Adrenal gland (tissue), 9 donors: ENCODE measurements at regions not wholly inside any gene's neighbourhood (a gene's known extent, or its start where the extent isn't known, plus 50 kb on each side); places are given as distances from the start of the nearest gene placed in this dataset.

Experiments
- DNase-seq, 7 donors: peaks; one replicate each; pipeline ENCODE4 v3.0.0-alpha.2; 2019 to 2020
- H3K27ac ChIP-seq, 5 donors: fragments of 200-600 bp; sonication (generic) in 4 of 5; 1 replicate in 3 of 5; 2 replicates in 2 of 5; pipeline versions ENCODE4 v1.5.1 to v1.8.0; 2016 to 2020; ENCODE audit warnings: mild to moderate bottlenecking in 1 of 5
- H3K27me3 ChIP-seq: fragments of 200-600 bp; 2 replicates; pipeline ENCODE4 v1.8.0; 2021
- H3K36me3 ChIP-seq, 2 donors: fragments of 200-600 bp; replicated peaks in 1 of 2; 1 replicate in 1 of 2; 2 replicates in 1 of 2; pipeline versions ENCODE4 v1.5.1 to v1.8.0; 2018 to 2022
- H3K4me1 ChIP-seq, 2 donors: fragments of 200-600 bp; replicated peaks in 1 of 2; 1 replicate in 1 of 2; 2 replicates in 1 of 2; pipeline versions ENCODE4 v1.5.1 to v1.8.0; 2018 to 2021
- H3K4me3 ChIP-seq, 4 donors: fragments of 200-600 bp; sonication (generic) in 3 of 4; one replicate each; pipeline ENCODE4 v1.5.1; 2016 to 2018
- H3K9me3 ChIP-seq, 3 donors: fragments of 200-600 bp; sonication (generic) in 1 of 3; replicated peaks in 1 of 3; 1 replicate in 2 of 3; 2 replicates in 1 of 3; pipeline versions ENCODE4 v1.5.1 to v1.8.0; 2016 to 2021
- CTCF ChIP-seq, 6 experiments: fragments of 450-650 bp in 4 of 6; fragments of 200-600 bp in 2 of 6; sonication (generic) in 1 of 6; IDR thresholded peaks; 1 replicate in 5 of 6; 2 replicates in 1 of 6; pipeline versions ENCODE4 v1.5.1 to v1.8.0; 2016 to 2021; ENCODE audit warnings: antibody characterized with exemption in 6 of 6, mild to moderate bottlenecking in 2 of 6, moderate library complexity in 1 of 6
- POLR2A ChIP-seq, 2 donors: fragments of 450-650 bp; IDR thresholded peaks; one replicate each; pipeline ENCODE4 v1.6.1; 2017; ENCODE audit warnings: antibody characterized with exemption in 2 of 2, mild to moderate bottlenecking in 2 of 2, moderate library complexity in 1 of 2
- WGBS, 4 donors: extraction: QIAGEN DNeasy Blood & Tissue Kit in 2 of 4; methylation state at CpG; one replicate each; pipeline versions ENCODE4 v1.1.5 to v1.1.7; 2013 to 2017; 5-methylcytosine and 5-hydroxymethylcytosine counted together
- intact Hi-C, 2 donors: fragments of 100-400 bp; cut with DNase I; formaldehyde crosslinking; loops; one replicate each; pipeline versions ENCODE4 v1.14.1 to v1.15.0; 2022 to 2023
- donor health status: healthy with polysubstance abuse.
- donor health status: Bipolar disorder and iron deficiency.
- donor health status: DM: yes; HTN: yes; CAD: no.
- donor health status: DM: no; HTN: no; CAD: no.
- donor health status: DM: no; HTN: no; CAD: no.

DNA sequence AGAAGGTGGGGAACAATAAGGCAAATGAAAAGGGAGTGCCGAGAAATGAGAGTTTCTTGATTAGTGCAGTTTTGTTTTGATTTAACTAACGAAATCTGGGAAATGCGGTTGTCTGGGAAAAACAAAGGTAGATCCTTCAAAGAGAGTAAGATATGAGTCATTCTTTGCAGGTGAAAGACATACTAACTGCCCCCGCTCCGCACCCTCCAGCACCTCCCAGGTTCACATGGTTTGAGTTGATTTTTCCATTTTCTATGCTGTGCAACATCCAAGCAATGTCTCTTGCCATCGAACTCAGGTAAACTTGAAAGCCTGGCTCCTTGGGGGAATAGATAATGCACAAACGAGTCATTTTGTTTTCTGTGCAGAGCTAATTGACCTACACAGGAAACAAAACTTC lies 84.1 kb upstream of the KLF12 start:
- DNase-seq: no peak
- Histone ChIP-seq H3K36me3 (no peaks in the 10 kb centered on the region), H3K27ac (no peak overlapping the region), H3K4me3 (no peak overlapping the region), H3K27me3 (no peaks in the 10 kb centered on the region), H3K4me1 (no peaks in the 10 kb centered on the region), H3K9me3 (no peaks in the 10 kb centered on the region)
- 81 to 84% (median 83%) methylated on average over 7 of the region's 7 CpGs for WGBS, 4 donors
- intact Hi-C loops: no loop called here
- TF ChIP-seq POLR2A (IDR thresholded peaks at IDR 0.05) (no peak), CTCF (IDR thresholded peaks at IDR 0.05) (no peak)

GRCh38 chr13:74217811-74218210 lies 83.6 kb upstream of the KLF12 start:
- TF ChIP-seq POLR2A (IDR thresholded peaks at IDR 0.05): no peak
- no peak for TF ChIP-seq CTCF (IDR thresholded peaks at IDR 0.05)
- H3K27me3 ChIP-seq: no peaks in the 10 kb centered on the region
- no peak overlapping the region for H3K27ac ChIP-seq
- DNase-seq: no peak
- no peaks in the 10 kb centered on the region for H3K4me1 ChIP-seq
- 71 to 95% (median 82%) methylated on average over 1 of the region's 1 CpG for WGBS, 4 donors
- intact Hi-C loops: no loop called here
- H3K36me3 ChIP-seq: no peaks in the 10 kb centered on the region
- H3K4me3 ChIP-seq: no peak overlapping the region
- H3K9me3 ChIP-seq: no peaks in the 10 kb centered on the region

DNA sequence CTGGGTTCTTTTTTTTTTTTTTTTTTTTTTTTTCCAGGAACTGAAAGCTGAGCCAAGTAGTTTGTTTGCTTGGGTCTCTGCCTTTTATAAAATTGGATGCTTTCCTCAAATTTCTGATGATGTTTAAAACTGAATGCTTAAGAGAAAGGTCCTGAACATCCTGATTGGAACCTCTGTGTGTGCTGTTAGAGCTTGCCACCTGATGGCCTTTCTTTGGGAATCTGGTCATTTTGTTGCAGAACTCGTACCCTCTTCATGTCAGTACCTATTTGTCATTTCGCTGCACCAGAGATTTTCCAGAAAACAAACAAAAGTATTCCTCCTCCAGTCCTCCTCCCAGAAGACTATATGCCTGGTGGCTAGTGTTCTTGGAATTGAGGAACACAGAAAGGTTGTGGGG lies 81.2 kb upstream of the KLF12 start:
- no peak overlapping the region for H3K27ac ChIP-seq
- intact Hi-C loops: no loop called here
- 80 to 87% (median 83%) methylated on average over 2 of the region's 2 CpGs for WGBS, 4 donors
- H3K27me3 ChIP-seq: no peaks in the 10 kb centered on the region
- H3K4me1 ChIP-seq: no peaks in the 10 kb centered on the region
- no peaks in the 10 kb centered on the region for H3K36me3 ChIP-seq
- no peak for DNase-seq
- H3K4me3 ChIP-seq: no peak overlapping the region
- TF ChIP-seq CTCF (IDR thresholded peaks at IDR 0.05): no peak
- TF ChIP-seq POLR2A (IDR thresholded peaks at IDR 0.05): no peak
- no peaks in the 10 kb centered on the region for H3K9me3 ChIP-seq

DNA sequence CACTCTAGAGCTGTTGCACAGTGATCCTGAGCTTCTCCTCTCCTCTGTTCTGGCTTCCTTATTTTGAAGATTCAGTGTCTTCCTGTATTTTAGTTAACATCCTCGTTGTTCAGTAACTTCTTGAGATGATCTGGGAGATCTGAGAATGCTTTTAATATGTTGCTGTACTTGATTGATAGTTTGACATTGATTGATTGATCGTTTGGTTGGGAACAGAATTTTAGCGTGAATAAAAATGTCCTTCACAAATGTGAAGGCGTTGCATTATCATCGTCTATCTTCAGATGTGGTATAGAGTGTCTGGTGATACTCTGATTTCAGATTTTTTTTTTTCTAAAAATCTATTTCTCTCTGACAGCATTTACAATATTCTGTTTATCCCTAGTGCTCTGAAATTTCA lies 80.1 kb upstream of the KLF12 start:
- no peaks in the 10 kb centered on the region for H3K27me3 ChIP-seq
- TF ChIP-seq CTCF (IDR thresholded peaks at IDR 0.05) (no peak), POLR2A (IDR thresholded peaks at IDR 0.05) (no peak)
- 77 to 79% (median 78%) methylated on average over 5 of the region's 5 CpGs for WGBS, 4 donors
- H3K27ac ChIP-seq: no peak overlapping the region
- DNase-seq: no peak
- intact Hi-C loops: no loop called here
- H3K4me1 ChIP-seq: no peaks in the 10 kb centered on the region
- H3K4me3 ChIP-seq: no peak overlapping the region
- no peaks in the 10 kb centered on the region for H3K36me3 ChIP-seq
- H3K9me3 ChIP-seq: no peaks in the 10 kb centered on the region
